Omental fat pad (tissue), 3 donors: ENCODE measurements at regions not wholly inside any gene's neighbourhood (a gene's known extent, or its start where the extent isn't known, plus 50 kb on each side); places are given as distances from the start of the nearest gene placed in this dataset.

ENCODE experiments used
- ATAC-seq: fragments of 150-250 bp; one replicate; pipeline ENCODE4 v1.9.1; 2016; ENCODE audit warnings: mild to moderate bottlenecking, moderate library complexity; ENCODE audit not compliant: low FRiP score
- DNase-seq: peaks from one replicate; pipeline ENCODE4 v3.0.0-alpha.2; 2019; ENCODE audit warnings: low spot score
- CTCF ChIP-seq, 3 donors: fragments of 450-650 bp; IDR thresholded peaks; one replicate each; pipeline ENCODE4 v1.5.1; 2016 to 2017; ENCODE audit warnings: antibody characterized with exemption in 3 of 3, mild to moderate bottlenecking in 3 of 3, moderate library complexity in 2 of 3

GRCh38 chr18:37721544-37722522 lies 156.2 kb upstream of the CELF4 start:
- no peak for TF ChIP-seq CTCF (IDR thresholded peaks at IDR 0.05)
- DNase-seq (no peak), ATAC-seq (no peak)

GRCh38 chr18:37720663-37721062 lies 155.1 kb upstream of the CELF4 start:
- DNase-seq (no peak), ATAC-seq (no peak)
- TF ChIP-seq CTCF (IDR thresholded peaks at IDR 0.05) = no peak

- DNase-seq (no peak), ATAC-seq (no peak)
- no peak for TF ChIP-seq CTCF (IDR thresholded peaks at IDR 0.05)
Measured at GRCh38 chr18:37717656-37718055, 152.1 kb upstream of the CELF4 start.

GRCh38 chr18:37717098-37717497 lies 151.5 kb upstream of the CELF4 start:
- ATAC-seq (no peak), DNase-seq (no peak)
- TF ChIP-seq CTCF (IDR thresholded peaks at IDR 0.05) = no peak

- no peak for DNase-seq
- TF ChIP-seq CTCF (IDR thresholded peaks at IDR 0.05) = no peak
- no peak for ATAC-seq
Measured at GRCh38 chr18:37716106-37716735, 150.6 kb upstream of the CELF4 start.

GRCh38 chr18:37714691-37715090 lies 149.1 kb upstream of the CELF4 start:
- no peak for ATAC-seq
- no peak for TF ChIP-seq CTCF (IDR thresholded peaks at IDR 0.05)
- DNase-seq = no peak
